ENCODE measurements at regions not wholly inside any gene's neighbourhood (a gene's known extent, or its start where the extent isn't known, plus 50 kb on each side); places are given as distances from the start of the nearest gene placed in this dataset.

- TF ChIP-seq POLR2A (IDR thresholded peaks at IDR 0.05) (no peak), CTCF (IDR thresholded peaks at IDR 0.05) (no peak)
Measured at GRCh38 chr10:78166261-78166660, 132.6 kb downstream of the RPS24 start.

Data from right lobe of liver (tissue), 4 donors.